OCI-LY7 (cell line): ENCODE measurements at regions not wholly inside any gene's neighbourhood (a gene's known extent, or its start where the extent isn't known, plus 50 kb on each side); places are given as distances from the start of the nearest gene placed in this dataset.

Experiments used
- BruUV-seq: library from RNA; stranded (reverse); fragments of 400-500 nt; replicated peaks from 2 replicates; lab custom pipeline; 2021; lab: Mats Ljungman, UMichigan
- CTCF ChIA-PET: fragments of 300-600 bp; sonication (Branson Sonifier 250); formaldehyde crosslinking; loops from one replicate; lab custom pipeline; 2022; ENCODE audit warnings: antibody characterized with exemption; ENCODE audit not compliant: unreplicated experiment; lab: Charles Lee
- POLR2A ChIA-PET: fragments of 300-600 bp; sonication (Branson Sonifier 250); formaldehyde crosslinking; loops from one replicate; lab custom pipeline; 2022; ENCODE audit warnings: antibody characterized with exemption; lab: Charles Lee
- DNase-seq: peaks from one replicate; pipeline ENCODE4 v3.0.0-alpha.2; 2015; ENCODE audit warnings: low spot score
- H2AFZ ChIP-seq: fragments of 200-600 bp; sonication (generic), shearing (Covaris generic); 2 replicates; pipeline ENCODE4 v1.6.1; 2014; ENCODE audit warnings: mild to moderate bottlenecking, antibody characterized with exemption, low read length, moderate library complexity
- H3K27ac ChIP-seq: fragments of 200-600 bp; sonication (generic); 2 replicates; pipeline ENCODE4 v1.5.1; 2014; ENCODE audit warnings: mixed run types, low read depth, mild to moderate bottlenecking, moderate library complexity, low read length, inconsistent platforms; ENCODE audit not compliant: poor library complexity, severe bottlenecking
- H3K36me3 ChIP-seq: fragments of 200-600 bp; sonication (generic); 2 replicates; pipeline ENCODE4 v1.6.1; 2014; ENCODE audit warnings: mild to moderate bottlenecking, antibody characterized with exemption, low read length, moderate library complexity, mixed read lengths; ENCODE audit not compliant: insufficient read depth
- H3K4me1 ChIP-seq: fragments of 200-600 bp; sonication (generic); 2 replicates; pipeline ENCODE4 v1.5.1; 2014; ENCODE audit warnings: mild to moderate bottlenecking, low read length; ENCODE audit not compliant: insufficient read depth, poor library complexity, severe bottlenecking
- H3K4me2 ChIP-seq: fragments of 200-600 bp; sonication (generic); 2 replicates; pipeline ENCODE4 v1.6.1; 2014; ENCODE audit warnings: mild to moderate bottlenecking, low read length
- H3K4me3 ChIP-seq: fragments of 200-600 bp; sonication (generic); 2 replicates; pipeline ENCODE4 v1.5.1; 2014; ENCODE audit warnings: mild to moderate bottlenecking, low read depth, low read length; ENCODE audit not compliant: poor library complexity, severe bottlenecking
- H3K79me2 ChIP-seq: fragments of 200-600 bp; sonication (generic); 2 replicates; pipeline ENCODE4 v1.6.1; 2016; ENCODE audit warnings: low read depth, mild to moderate bottlenecking, low read length, moderate library complexity, mixed read lengths; ENCODE audit not compliant: insufficient read depth
- H3K9me2 ChIP-seq: fragments of 200-600 bp; sonication (generic); 2 replicates; pipeline ENCODE4 v1.6.1; 2016; ENCODE audit warnings: mild to moderate bottlenecking, low read length, mixed read lengths; ENCODE audit not compliant: insufficient read depth
- H3K9me3 ChIP-seq: fragments of 200-600 bp; sonication (generic); 2 replicates; pipeline ENCODE4 v1.6.1; 2014; ENCODE audit warnings: mild to moderate bottlenecking, mixed run types, low read length, mixed read lengths
- H4K20me1 ChIP-seq: fragments of 200-600 bp; sonication (generic); 2 replicates; pipeline ENCODE4 v1.6.1; 2014; ENCODE audit warnings: mild to moderate bottlenecking, antibody characterized with exemption, low read length, moderate library complexity, mixed read lengths; ENCODE audit not compliant: insufficient read depth
- EZH2phosphoT487 ChIP-seq: fragments of 200-600 bp; sonication (generic); IDR thresholded peaks from 2 replicates; pipeline ENCODE4 v1.6.1; 2018; ENCODE audit warnings: low read depth, borderline replicate concordance, mild to moderate bottlenecking, mixed run types, antibody characterized with exemption, low read length, moderate library complexity, mixed read lengths
- intact Hi-C: fragments of 100-400 bp; cut with micrococcal nuclease; formaldehyde crosslinking; loops from one replicate; pipeline ENCODE4 v1.10.0; 2022; ENCODE audit not compliant: unreplicated experiment
- TF ChIP-seq, protein P1 (sequence below): fragments of 200-600 bp; sonication (generic); conservative IDR thresholded peaks from 2 replicates; pipeline ENCODE4 v1.5.1; 2014; ENCODE audit warnings: mild to moderate bottlenecking, antibody characterized with exemption, low read length, moderate library complexity, mixed read lengths

- ChIA-PET CTCF (no interaction called here), POLR2A (interaction anchor here (1.7 kb wide), 1 partner anchor 11 kb away, joined by 5 read pairs; no protein-coding TSS in a partner anchor)
- Histone ChIP-seq H3K9me3 (no peaks in the 10 kb centered on the region), H3K9me2 (no peaks in the 10 kb centered on the region), H3K36me3 (no peaks in the 10 kb centered on the region), H3K4me3 (no peak overlapping the region), H3K79me2 (no peaks in the 10 kb centered on the region), H4K20me1 (no peaks in the 10 kb centered on the region), H3K4me1 (no peaks in the 10 kb centered on the region), H2AFZ (no peak overlapping the region), H3K4me2 (no peak overlapping the region), H3K27ac (no peak overlapping the region)
- BruUV-seq: no TSS peak
- intact Hi-C loops: no loop called here
- TF ChIP-seq EZH2phosphoT487: no peak
- TF ChIP-seq, protein P1, sequence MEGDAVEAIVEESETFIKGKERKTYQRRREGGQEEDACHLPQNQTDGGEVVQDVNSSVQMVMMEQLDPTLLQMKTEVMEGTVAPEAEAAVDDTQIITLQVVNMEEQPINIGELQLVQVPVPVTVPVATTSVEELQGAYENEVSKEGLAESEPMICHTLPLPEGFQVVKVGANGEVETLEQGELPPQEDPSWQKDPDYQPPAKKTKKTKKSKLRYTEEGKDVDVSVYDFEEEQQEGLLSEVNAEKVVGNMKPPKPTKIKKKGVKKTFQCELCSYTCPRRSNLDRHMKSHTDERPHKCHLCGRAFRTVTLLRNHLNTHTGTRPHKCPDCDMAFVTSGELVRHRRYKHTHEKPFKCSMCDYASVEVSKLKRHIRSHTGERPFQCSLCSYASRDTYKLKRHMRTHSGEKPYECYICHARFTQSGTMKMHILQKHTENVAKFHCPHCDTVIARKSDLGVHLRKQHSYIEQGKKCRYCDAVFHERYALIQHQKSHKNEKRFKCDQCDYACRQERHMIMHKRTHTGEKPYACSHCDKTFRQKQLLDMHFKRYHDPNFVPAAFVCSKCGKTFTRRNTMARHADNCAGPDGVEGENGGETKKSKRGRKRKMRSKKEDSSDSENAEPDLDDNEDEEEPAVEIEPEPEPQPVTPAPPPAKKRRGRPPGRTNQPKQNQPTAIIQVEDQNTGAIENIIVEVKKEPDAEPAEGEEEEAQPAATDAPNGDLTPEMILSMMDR: no peak
- DNase-seq: no peak
Observed at GRCh38 chr12:42873401-42873800, 283.9 kb upstream of the PRICKLE1 start.

DNA sequence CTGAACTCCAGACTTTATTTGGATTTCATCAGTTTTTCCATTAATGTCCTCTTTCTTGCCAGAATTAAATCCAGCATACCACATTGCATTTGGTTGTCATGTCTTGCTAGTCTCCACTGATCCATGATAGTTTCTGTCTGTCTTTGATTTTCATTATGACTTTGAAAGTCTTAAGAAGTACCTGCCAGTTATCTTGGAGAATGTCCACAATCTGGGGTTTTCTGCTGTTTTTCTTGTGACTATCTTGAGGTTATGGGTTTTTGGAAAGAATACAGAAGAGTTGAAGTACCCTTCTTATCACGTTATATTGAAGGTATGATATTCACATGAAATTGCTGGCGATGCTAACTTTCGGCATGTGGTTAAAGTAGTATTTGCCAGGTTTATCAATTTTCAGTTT is 282.3 kb upstream of the PRICKLE1 start:
- H3K4me1 ChIP-seq: no peaks in the 10 kb centered on the region
- ChIA-PET POLR2A (no interaction called here), CTCF (no interaction called here)
- no peak overlapping the region for H2AFZ ChIP-seq
- H3K36me3 ChIP-seq: no peaks in the 10 kb centered on the region
- H3K9me3 ChIP-seq: no peaks in the 10 kb centered on the region
- BruUV-seq: no TSS peak
- no peak overlapping the region for H3K4me3 ChIP-seq
- H3K27ac ChIP-seq: no peak overlapping the region
- H4K20me1 ChIP-seq: no peaks in the 10 kb centered on the region
- no peak overlapping the region for H3K4me2 ChIP-seq
- no peaks in the 10 kb centered on the region for H3K79me2 ChIP-seq
- DNase-seq: no peak
- intact Hi-C loops: no loop called here
- TF ChIP-seq, protein P1: no peak
- no peak for TF ChIP-seq EZH2phosphoT487
- no peaks in the 10 kb centered on the region for H3K9me2 ChIP-seq

- no peaks in the 10 kb centered on the region for H3K36me3 ChIP-seq
- H3K4me3 ChIP-seq: no peak overlapping the region
- H3K79me2 ChIP-seq: no peaks in the 10 kb centered on the region
- POLR2A ChIA-PET: no interaction called here
- CTCF ChIA-PET: no interaction called here
- DNase-seq: no peak
- intact Hi-C loops: no loop called here
- no peaks in the 10 kb centered on the region for H3K4me1 ChIP-seq
- no peaks in the 10 kb centered on the region for H3K9me2 ChIP-seq
- BruUV-seq: no TSS peak
- H3K27ac ChIP-seq: no peak overlapping the region
- H3K9me3 ChIP-seq: no peaks in the 10 kb centered on the region
- no peaks in the 10 kb centered on the region for H4K20me1 ChIP-seq
- H3K4me2 ChIP-seq: no peak overlapping the region
- no peak for TF ChIP-seq EZH2phosphoT487
- TF ChIP-seq, protein P1: no peak
- H2AFZ ChIP-seq: no peak overlapping the region
Observed at GRCh38 chr12:42868291-42868690, 278.7 kb upstream of the PRICKLE1 start.
